GM18520 (cell line): ENCODE measurements at regions not wholly inside any gene's neighbourhood (a gene's known extent, or its start where the extent isn't known, plus 50 kb on each side); places are given as distances from the start of the nearest gene placed in this dataset.

ENCODE experiments used
- ATAC-seq: cut with Tn5 transposase; IDR thresholded peaks from one replicate; pipeline ENCODE4 v1.9.1; 2021; ENCODE audit not compliant: unreplicated experiment

- ATAC-seq = no peak
Observed at GRCh38 chr11:11016943-11017342, 159.1 kb upstream of the ZBED5 start.

DNA sequence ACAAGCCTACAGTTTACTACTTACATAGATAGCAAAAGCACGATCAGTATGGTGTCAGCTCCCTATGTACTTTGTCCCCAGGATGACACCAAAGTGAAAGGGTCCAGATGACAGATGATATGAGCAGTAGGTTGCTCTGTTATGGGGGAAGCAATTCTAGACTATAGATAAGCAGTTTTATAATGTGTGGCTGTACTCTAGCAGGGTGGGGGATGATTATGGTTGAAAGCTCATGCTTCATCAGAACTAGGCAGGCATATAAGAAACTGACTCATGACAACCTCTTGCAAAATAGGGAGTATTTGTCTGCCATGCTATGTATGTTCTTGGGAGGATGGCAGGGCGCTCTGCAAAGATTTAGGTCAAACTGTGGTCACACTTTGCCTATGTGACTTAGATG is 158.2 kb upstream of the ZBED5 start:
- ATAC-seq = no peak

- ATAC-seq = no peak
Observed at GRCh38 chr11:11011617-11012016, 153.8 kb upstream of the ZBED5 start.

DNA sequence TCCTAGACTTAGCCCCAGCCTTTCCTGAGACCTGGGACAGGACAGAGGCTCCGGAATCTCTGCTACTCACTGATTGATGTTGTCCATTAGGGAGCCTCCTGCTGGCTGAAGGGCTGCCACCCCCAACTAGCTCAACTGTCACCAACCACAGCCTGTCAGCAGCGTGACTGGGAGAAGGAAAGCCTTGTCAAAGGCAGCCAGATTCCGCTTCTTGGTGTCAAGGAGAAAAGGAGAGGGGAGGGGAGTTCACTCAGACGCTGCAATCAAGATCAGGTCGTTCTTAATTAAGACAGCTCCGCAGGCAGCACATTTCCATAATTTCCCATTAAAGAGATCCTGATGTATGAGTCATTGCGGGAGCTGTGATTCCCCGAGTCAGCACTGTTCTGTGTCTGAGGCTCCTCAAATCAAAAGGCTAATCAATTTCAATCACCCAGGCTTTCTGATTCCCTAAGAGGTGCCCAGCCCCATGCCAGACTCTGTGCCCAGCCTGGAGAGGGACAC is 152.8 kb upstream of the ZBED5 start:
- ATAC-seq = no peak

DNA sequence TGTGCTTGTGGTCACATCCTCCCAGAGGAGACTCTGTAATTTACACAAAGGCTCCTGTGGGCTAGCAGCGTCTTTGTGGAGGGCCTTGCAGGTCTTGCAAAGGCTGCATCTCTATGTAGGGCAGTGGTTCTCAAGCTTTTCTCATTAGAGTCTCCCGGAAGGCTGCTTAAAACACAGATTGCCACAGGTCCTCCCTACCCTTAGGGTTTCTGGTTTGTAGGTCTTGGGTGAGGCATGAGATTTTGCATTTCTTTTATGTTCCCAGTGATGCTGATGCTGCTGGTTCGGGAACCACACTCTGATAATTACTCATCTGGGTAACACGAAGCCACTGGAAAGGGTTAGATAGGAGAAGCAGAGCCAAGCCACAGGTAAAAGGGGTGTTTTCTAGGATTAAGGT is 151.3 kb upstream of the ZBED5 start:
- ATAC-seq = no peak

DNA sequence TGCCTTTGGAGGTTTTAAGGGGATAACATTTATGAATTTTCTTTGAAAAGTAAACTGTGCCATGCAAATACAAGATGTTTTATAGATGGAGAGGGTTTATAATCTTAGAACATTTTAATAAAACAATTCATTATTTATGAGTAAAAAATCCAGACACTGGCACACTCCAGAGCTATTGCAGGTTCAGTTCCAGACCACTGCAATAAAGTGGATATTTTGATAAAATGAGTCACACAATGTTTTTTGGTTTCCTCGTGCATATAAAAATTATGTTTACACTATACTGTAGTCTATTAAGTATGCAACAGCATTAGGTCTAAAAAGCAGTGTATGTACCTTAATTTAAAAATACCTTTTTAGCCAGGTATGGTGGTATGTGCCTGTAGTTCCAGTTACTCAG is 146.2 kb upstream of the ZBED5 start:
- ATAC-seq = no peak

DNA sequence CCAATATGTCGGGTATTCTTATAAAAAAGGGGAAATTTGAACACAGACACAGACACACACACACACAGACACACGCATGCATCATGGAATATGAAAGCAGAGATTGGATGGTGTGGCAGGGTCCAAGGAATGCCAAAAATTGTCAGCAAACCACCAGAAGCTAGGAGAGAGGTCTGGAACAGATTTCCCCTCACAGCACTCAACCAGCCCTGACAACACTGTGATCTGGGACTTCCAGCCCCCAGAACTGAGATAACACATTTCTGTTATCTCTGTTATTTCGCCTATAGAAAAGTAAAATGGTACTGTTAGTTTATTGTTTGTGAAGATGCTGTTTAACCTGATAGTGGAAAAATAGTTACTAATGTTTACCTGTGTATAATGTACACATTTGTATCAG is 145.4 kb upstream of the ZBED5 start:
- ATAC-seq = no peak

- no peak for ATAC-seq
Observed at GRCh38 chr11:11000579-11001283, 142.9 kb upstream of the ZBED5 start.

DNA sequence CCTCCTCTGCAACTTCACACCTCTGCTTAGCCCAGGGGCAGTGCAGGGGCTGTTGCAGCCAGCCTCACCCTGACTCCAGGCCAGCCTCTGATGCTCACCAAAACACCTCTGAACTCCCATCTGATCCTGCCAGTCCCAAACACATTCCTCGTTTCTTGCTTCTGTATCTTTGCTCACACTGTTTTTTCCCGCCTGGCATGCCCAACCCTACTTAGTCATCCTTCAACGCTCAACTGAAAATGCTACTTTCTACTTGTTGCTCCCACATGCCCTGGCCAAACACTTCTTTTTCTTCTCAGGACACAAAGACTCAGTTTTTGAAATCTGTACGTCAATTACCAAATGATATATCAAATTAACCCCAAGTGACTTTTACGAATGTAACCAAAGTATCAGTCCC is 140.8 kb upstream of the ZBED5 start:
- ATAC-seq = no peak

- ATAC-seq = no peak
Observed at GRCh38 chr11:10996678-10997077, 138.8 kb upstream of the ZBED5 start.

DNA sequence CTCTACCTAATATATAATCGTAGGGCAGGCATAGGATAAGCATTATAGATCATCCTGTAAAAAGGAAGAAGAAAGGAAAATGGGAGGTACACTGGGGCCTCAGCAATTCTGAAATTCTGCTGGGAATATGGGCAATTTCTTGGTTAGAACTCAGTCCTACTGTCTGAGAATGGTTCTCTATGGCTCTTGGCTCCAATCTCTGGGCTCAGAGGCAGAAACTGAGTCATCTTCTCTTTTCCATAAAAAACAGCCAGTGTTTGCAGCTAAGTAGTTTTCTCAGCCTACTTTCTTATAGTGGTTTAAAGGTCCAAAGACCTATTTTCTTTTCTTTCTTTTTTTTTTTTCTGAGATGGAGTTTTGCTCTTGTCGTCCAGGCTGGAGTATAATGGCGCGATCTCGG is 135.8 kb upstream of the ZBED5 start:
- ATAC-seq = no peak

DNA sequence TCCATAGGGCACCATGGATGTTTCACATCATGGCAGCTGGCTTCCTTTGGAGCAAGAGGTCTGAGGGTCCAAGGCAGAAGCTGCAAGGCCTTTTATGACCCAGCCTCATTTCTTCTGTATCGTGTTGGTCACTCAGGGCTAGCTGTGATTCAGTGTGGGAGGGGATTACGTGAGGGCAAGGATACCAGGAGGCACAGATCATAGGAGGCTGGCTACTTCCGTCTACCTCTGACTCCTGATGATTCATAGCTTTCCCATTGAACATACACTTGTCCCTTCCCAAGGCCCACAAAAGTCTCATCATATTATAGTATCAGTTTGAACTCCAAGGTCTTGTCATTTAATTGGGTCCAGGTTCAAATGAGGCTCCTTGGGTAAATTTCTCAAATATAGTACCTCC is 135.3 kb upstream of the ZBED5 start:
- ATAC-seq = no peak

- no peak for ATAC-seq
Observed at GRCh38 chr11:10991393-10991792, 133.5 kb upstream of the ZBED5 start.

- no peak for ATAC-seq
Observed at GRCh38 chr11:10990637-10991193, 132.9 kb upstream of the ZBED5 start.

DNA sequence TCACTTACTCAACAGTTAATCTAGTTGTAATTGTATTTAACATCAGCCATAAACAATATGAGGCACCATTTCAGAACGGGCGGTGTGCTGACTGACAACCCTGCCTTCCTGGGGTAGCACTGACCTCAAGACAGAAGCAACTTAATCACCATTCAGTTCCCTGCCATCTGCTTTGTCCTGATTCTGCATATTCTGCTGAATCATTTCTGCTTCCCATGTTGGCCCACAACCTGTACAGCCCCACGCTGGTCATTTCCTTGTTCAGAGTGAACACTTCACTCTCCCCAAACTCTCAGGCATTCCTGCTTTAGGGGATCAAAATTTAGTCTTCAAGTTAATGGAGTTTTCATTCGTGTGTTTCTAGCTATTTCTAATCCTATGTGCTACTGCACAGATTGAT is 132.3 kb upstream of the ZBED5 start:
- no peak for ATAC-seq

- no peak for ATAC-seq
Observed at GRCh38 chr11:10986006-10986405, 128.2 kb upstream of the ZBED5 start.

- ATAC-seq = no peak
Observed at GRCh38 chr11:10984742-10985141, 126.9 kb upstream of the ZBED5 start.

- ATAC-seq = no peak
Observed at GRCh38 chr11:10984250-10984649, 126.4 kb upstream of the ZBED5 start.

- ATAC-seq = no peak
Observed at GRCh38 chr11:10982704-10983510, 125.1 kb upstream of the ZBED5 start.

DNA sequence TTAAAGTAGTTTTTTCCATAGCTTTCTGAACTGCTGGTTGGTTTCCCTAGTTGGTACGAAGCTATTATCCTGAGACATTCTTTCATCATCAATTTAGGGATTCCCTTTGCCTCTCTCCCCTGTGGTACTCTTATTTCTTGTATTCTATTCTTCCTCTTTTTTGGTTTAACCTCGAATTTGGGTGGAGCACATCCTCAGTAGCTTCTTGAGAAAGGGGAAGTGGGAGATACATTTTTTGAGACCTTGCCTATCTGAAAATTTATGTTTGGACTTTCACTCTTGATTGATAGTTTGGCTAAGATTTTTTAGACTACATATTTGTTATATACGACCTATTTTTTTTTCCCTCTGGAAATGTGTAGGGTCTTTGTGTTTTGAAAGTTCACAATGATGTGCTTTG is 121.7 kb upstream of the ZBED5 start:
- ATAC-seq = no peak

GRCh38 chr11:10978198-10978597 is 120.3 kb upstream of the ZBED5 start:
- no peak for ATAC-seq

GRCh38 chr11:10975287-10975721 is 117.5 kb upstream of the ZBED5 start:
- no peak for ATAC-seq
